CD4-positive, alpha-beta T cell treated with Interleukin-4 for 4 hours (primary cell): ENCODE measurements at regions not wholly inside any gene's neighbourhood (a gene's known extent, or its start where the extent isn't known, plus 50 kb on each side); places are given as distances from the start of the nearest gene placed in this dataset.

Experiments
- DNase-seq: peaks from one replicate; pipeline ENCODE4 v3.0.0-alpha.2; 2020

GRCh38 chr2:173593109-173593508, 238.4 kb downstream of the CDCA7 start:
- no peak for DNase-seq

- no peak for DNase-seq
Measured at GRCh38 chr2:173596244-173596643, 241.6 kb downstream of the CDCA7 start.

- no peak for DNase-seq
Measured at GRCh38 chr2:173598525-173598924, 243.9 kb downstream of the CDCA7 start.

- DNase-seq, result no peak
Measured at GRCh38 chr2:173599821-173600359, 245.2 kb downstream of the CDCA7 start.

GRCh38 chr2:173602153-173602795, 247.6 kb downstream of the CDCA7 start:
- no peak for DNase-seq

- no peak for DNase-seq
Measured at GRCh38 chr2:173605994-173606393, 251.3 kb downstream of the CDCA7 start.

- DNase-seq, result no peak
Measured at GRCh38 chr2:173606619-173607248, 252.1 kb downstream of the CDCA7 start.

GRCh38 chr2:173607606-173608311, 253.1 kb downstream of the CDCA7 start:
- no peak for DNase-seq

GRCh38 chr2:173611121-173611520, 256.4 kb downstream of the CDCA7 start:
- no peak for DNase-seq

- DNase-seq, result no peak
Measured at GRCh38 chr2:173612354-173612753, 257.7 kb downstream of the CDCA7 start.

GRCh38 chr2:173613386-173613785, 258.7 kb downstream of the CDCA7 start:
- no peak for DNase-seq

GRCh38 chr2:173614265-173614930, 259.7 kb downstream of the CDCA7 start:
- DNase-seq, result no peak

- no peak for DNase-seq
Measured at GRCh38 chr2:173623438-173624319, 269.0 kb downstream of the CDCA7 start.

GRCh38 chr2:173625315-173625714, 270.6 kb downstream of the CDCA7 start:
- DNase-seq, result no peak

- DNase-seq, result no peak
Measured at GRCh38 chr2:173629076-173629475, 274.4 kb downstream of the CDCA7 start.

- no peak for DNase-seq
Measured at GRCh38 chr2:173630425-173631126, 275.9 kb downstream of the CDCA7 start.

- no peak for DNase-seq
Measured at GRCh38 chr2:173631127-173631460, 276.4 kb downstream of the CDCA7 start.

- no peak for DNase-seq
Measured at GRCh38 chr2:173644146-173644545, 289.5 kb downstream of the CDCA7 start.

GRCh38 chr2:173647681-173648311, 293.1 kb downstream of the CDCA7 start:
- no peak for DNase-seq

- DNase-seq, result no peak
Measured at GRCh38 chr2:173648816-173649215, 294.1 kb downstream of the CDCA7 start.

GRCh38 chr2:173649527-173650219, 295.0 kb downstream of the CDCA7 start:
- no peak for DNase-seq
